ENCODE measurements at regions not wholly inside any gene's neighbourhood (a gene's known extent, or its start where the extent isn't known, plus 50 kb on each side); places are given as distances from the start of the nearest gene placed in this dataset.

- TF ChIP-seq CTCF (IDR thresholded peaks at IDR 0.05) (no peak), POLR2A (IDR thresholded peaks at IDR 0.05) (no peak)
Measured at GRCh38 chr4:181504924-181505323, 738.3 kb upstream of the TENM3 start.
